DOHH2 (cell line): ENCODE measurements at regions not wholly inside any gene's neighbourhood (a gene's known extent, or its start where the extent isn't known, plus 50 kb on each side); places are given as distances from the start of the nearest gene placed in this dataset.

ENCODE experiments used
- EZH2phosphoT487 ChIP-seq: fragments of 200-600 bp; sonication (generic); IDR thresholded peaks from 2 replicates; pipeline ENCODE4 v1.6.1; 2017; ENCODE audit warnings: borderline replicate concordance, mild to moderate bottlenecking, antibody characterized with exemption, low read length, moderate library complexity, mixed read lengths
- TF ChIP-seq, protein P1 (sequence below): fragments of 200-600 bp; sonication (generic); IDR thresholded peaks from one replicate; pipeline ENCODE4 v1.5.1; 2014; ENCODE audit warnings: antibody characterized with exemption, mild to moderate bottlenecking, low read depth, low read length; ENCODE audit not compliant: poor library complexity, severe bottlenecking

DNA sequence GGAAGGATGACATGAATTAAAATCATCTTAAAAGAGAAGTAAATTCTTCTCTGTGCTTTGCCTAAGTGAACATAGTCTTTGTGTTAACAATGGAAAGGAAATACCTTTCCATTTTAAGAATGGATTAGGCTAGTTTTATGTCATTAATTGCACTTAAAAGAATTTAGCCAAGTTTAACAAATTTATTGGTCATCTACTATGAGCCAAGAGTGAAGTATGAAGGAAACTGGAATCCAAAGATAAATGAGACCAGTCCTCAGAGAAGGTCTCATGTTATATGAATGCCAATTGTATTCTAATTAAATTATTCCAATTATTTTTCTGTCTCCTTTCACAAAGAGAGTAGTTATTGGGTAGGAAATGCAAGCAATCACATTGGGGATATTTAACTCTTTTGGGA lies 741.3 kb upstream of the SOX9 start:
- TF ChIP-seq, protein P1, sequence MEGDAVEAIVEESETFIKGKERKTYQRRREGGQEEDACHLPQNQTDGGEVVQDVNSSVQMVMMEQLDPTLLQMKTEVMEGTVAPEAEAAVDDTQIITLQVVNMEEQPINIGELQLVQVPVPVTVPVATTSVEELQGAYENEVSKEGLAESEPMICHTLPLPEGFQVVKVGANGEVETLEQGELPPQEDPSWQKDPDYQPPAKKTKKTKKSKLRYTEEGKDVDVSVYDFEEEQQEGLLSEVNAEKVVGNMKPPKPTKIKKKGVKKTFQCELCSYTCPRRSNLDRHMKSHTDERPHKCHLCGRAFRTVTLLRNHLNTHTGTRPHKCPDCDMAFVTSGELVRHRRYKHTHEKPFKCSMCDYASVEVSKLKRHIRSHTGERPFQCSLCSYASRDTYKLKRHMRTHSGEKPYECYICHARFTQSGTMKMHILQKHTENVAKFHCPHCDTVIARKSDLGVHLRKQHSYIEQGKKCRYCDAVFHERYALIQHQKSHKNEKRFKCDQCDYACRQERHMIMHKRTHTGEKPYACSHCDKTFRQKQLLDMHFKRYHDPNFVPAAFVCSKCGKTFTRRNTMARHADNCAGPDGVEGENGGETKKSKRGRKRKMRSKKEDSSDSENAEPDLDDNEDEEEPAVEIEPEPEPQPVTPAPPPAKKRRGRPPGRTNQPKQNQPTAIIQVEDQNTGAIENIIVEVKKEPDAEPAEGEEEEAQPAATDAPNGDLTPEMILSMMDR: no peak
- TF ChIP-seq EZH2phosphoT487: no peak
